NCI-H187 (cell line): ENCODE measurements at regions not wholly inside any gene's neighbourhood (a gene's known extent, or its start where the extent isn't known, plus 50 kb on each side); places are given as distances from the start of the nearest gene placed in this dataset.
"Not testable (repeated sequence)": the region's sequence is repeated elsewhere in the genome, so short reads cannot be mapped to it uniquely, and the experiment has no call there.

Source experiments
- DNase-seq, 2 experiments: peaks; one replicate each; lab custom pipeline; 2025; lab: John Stamatoyannopoulos, UW

DNA sequence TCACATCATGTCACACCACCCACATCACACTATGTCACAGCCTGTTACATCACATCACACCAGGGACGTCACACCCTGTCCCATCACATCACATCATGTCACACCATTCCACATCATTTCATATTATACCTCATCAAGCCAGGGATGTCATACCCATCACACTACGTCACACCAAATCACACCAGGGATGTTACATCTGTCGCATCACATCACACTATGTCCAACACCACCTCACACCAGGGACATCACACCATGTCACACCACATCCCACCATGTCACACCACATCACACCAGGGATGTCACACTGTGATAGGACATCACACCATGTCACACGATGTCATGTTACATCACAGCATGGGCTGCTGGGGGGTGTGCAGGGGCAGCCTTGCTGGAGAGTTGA lies 110.6 kb downstream of the TMEM121 start:
- no peak for DNase-seq

DNA sequence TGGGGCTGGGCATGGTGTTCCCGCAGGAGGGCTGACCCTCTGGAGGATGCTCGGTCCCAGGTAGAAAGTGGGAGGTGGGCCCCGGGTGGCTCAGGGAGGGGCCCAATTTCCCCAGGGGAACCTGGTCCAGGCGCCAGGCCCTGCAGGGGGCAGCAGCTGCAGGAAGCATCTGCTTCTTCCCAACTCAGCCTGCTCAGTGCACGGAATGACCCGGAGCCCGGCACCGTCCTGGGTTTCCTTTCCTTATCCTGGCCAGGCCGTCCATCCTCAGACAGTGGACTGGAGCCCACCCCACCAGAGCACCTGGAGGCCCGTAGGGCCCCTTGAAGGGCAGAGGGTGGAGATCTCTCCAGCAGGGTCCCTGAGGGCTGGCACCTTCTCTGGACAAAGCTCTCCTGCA lies 111.0 kb downstream of the TMEM121 start:
- not testable (repeated sequence) for DNase-seq

DNA sequence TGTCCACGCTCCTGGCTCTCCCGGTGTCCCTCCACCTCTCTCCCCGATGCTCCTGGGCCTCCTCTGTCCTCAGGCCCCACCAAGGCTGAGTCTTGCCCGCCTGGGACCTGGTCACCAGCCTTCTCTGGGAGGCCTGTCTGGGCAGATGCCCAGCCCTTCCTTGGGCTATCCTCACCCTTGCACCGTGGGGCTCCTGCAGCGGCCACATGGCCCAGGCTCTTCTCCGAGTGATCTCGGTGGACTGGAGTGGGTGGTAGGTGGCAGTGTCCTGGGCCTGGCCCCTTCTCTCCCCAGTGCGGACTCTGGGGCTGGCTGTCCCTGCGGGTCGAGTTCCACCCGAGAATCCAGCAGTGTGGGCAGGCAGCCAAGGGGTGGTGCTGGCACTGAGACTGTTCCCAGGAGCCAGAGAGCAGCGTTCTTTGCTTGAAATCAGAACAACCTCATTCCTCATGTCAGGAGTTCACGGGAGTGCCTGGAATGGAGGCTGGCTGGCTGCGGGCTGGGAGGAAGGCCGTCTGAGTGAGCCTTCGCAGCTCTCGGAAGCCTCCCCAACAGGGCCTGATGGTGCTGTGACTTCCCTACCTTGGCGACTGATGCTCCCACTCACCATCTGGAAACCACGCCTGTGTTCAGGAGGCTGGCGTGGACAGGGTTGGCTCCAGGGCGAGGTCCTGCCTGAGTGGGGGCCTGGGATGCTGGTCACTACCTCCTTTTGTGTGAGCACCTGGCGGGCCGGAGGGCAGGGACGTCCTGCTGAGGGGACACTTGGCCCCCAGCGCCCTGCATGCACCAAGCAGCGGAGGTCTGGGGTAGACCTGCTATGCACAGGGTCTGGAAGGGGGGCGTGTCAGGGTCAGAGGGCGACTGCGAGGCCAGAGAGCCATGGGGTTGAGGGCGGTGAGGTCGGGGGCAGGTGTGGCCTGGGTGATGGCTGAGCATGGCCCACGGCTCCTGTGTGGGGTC lies 113.9 kb downstream of the TMEM121 start:
- not testable (repeated sequence) for DNase-seq

DNA sequence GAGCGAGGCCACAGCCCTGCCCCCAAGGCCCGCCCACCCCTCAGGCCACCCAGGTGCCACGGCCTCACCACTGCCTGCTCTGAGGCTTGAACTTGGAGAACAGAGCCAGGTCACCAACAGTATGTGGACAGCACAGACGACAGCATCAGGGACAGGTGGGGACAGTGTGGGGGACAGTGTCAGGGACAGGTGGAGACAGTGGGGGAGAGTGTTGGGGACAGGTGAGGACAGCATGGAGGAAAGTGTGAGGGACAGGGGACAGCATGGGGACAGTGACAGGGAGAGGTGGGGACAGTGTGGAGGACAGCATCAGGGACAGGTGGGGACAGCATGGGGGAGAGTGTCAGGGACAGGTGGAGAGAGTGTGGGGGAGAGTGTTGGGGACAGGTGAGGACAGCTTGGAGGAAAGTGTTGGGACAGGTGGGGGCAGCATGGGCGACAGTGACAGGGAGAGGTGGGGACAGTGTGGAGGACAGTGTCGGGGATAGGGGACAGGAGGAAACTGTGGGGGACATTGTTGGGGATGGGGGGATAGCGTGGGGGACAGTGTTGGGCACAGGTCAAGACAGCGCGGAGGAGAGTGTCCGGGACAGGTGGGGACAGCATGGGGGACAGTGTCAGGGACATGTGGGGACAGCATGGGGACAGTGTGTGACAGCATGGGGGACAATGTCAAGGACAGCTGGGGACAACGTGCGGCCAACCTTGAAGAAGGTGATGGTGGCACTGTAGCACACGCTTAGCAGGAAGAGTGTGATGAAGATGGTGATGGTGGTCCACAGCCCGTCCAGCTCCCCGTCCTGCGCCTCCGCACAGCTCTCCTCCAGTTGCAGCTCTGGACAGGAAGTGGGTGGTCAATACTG lies 114.9 kb downstream of the TMEM121 start:
- no peak for DNase-seq

DNA sequence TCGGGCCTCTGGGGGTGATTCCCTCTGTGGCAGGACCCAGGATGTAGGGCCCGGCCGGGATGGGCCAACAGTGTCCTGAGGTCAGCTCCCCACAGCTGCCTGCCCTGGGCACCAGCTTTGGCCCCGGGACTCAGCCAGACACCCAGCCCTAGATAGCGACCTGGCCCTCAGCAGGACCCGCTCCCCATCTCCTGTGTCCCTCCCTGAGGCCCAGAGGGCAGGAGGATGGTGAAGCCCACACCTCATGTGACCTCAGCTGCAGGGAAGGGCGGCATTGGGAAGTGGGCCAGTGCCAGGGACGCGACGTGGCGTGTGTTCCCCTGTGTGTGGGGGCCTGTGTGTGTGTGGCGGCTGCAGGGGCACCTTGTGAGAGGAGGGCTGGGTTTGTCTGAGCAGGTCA lies 115.6 kb downstream of the TMEM121 start:
- DNase-seq: not testable (repeated sequence)

DNA sequence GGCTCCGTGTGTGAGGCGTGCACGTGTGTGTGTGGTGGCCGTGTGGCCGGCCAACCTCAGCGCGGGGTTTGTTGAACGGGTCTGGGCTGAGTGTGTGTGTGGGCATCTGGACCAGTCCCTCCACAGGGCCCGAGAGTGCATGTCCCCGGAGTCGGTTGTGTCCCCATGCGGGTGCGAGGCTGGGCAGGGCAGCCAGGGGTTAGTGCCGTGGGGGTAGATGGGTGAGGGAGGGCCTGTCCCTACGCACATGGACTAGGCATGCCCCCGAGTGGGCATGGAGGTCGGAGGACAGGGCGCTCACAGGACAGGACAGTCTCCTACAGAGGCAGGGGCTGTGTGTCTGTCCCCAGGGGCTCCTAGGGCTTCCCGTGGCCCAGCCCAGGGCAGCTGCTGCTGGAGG lies 116.1 kb downstream of the TMEM121 start:
- not testable (repeated sequence) for DNase-seq

DNA sequence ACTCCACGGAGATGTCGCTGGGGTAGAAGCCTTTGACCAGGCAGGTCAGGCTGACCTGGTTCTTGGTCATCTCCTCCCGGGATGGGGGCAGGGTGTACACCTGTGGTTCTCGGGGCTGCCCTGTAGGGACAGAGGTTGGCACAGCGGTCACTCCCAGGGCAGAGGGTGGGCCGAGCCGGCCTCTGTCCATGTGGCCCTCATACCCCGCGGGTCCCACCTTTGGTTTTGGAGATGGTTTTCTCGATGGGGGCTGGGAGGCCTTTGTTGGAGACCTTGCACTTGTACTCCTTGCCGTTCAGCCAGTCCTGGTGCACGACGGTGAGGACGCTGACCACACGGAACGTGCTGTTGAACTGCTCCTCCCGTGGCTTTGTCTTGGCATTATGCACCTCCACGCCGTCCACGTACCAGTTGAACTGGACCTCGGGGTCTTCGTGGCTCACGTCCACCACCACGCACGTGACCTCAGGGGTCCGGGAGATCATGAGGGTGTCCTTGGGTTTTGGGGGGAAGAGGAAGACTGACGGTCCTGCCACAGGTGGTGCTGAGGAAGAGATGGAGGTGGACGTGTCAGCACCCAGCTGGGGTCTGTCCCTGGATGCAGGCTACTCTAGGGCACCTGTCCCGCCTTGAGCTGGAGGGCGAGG lies 117.1 kb downstream of the TMEM121 start:
- not testable (repeated sequence) for DNase-seq

DNA sequence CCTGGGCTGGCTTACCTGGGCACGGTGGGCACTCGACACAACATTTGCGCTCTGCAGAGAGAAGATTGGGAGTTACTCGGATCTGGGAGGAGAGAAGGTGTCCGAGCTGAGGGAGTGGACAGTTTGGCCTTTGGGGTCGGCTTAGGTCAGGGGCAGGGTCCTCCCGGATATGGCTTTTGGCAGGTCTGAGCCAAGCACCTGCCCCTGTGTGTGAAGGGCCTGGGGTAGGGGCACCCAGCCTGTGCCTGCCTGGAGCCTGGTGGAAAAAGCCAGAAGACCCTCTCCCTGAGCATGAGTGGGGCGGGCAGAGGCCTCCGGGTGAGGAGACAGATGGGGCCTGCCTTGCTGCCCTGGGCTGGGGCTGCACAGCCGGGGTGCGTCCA lies 117.7 kb downstream of the TMEM121 start:
- DNase-seq: not testable (repeated sequence)

DNA sequence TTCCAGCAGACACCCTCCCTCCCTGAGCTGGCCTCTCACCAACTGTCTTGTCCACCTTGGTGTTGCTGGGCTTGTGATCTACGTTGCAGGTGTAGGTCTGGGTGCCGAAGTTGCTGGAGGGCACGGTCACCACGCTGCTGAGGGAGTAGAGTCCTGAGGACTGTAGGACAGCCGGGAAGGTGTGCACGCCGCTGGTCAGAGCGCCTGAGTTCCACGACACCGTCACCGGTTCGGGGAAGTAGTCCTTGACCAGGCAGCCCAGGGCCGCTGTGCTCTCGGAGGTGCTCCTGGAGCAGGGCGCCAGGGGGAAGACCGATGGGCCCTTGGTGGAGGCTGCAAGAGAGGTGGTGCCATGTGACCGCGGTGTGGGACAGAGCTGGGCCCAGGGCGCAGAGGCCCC lies 118.1 kb downstream of the TMEM121 start:
- not testable (repeated sequence) for DNase-seq

DNA sequence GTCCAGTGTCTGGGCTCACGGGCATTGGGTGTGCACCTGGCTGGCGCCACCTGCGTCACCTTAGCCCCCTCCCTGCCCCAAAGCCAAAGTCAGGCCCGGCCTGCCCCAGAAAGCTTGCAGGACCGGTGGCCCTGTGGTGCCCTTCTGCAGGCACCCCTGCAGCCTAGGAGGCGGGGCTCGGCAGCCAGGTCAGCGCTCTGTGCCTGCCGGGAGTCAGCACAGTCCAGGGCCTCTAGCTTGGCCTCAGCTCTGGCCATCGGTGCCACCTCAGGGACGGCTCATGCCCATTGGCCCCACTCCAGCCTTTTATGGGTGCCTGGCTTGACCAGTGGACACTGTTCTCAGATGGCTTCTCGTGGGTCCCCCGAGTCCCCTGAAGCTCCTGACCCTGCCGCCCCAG lies 118.5 kb downstream of the TMEM121 start:
- not testable (repeated sequence) for DNase-seq

DNA sequence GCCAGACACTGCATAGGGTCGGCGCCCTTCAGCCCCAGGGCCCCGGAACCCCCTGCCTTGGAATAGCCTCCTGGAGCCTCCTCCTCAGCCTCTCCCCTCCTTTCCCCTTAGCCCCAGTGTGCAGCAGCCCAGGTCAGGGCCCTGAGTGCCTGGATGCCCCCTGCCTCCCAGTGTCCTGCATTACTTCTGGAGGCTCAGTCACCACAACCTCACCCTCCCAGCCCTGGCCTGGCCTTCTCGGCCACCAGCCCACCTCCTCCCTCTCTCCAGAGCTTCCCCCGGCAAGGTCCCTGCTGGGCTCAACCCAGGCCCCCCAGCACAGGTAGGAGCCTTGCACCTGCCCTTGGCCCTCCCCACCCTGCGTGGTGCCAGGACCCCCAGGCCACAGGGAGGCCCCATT lies 119.0 kb downstream of the TMEM121 start:
- DNase-seq: not testable (repeated sequence)

DNA sequence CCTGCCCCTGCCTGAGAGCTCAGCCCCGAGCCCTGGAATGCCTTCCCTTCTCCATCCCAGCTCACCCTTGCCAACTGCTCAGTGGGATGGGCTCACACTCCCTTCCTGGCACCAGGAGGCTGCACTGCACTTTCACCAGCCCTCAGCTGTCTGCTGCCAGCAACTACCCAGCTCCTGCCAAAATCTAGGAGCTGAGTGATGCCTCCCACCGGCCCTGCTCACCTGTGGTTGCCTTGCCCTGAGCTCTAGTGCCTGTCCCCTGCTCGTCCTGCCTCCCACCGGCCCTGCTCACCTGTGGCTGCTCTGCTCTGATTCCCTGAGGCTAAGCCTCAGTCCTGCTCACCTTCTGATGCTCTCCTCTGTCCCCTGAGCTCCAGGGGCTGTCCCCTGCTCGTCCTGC lies 119.8 kb downstream of the TMEM121 start:
- no peak for DNase-seq

DNA sequence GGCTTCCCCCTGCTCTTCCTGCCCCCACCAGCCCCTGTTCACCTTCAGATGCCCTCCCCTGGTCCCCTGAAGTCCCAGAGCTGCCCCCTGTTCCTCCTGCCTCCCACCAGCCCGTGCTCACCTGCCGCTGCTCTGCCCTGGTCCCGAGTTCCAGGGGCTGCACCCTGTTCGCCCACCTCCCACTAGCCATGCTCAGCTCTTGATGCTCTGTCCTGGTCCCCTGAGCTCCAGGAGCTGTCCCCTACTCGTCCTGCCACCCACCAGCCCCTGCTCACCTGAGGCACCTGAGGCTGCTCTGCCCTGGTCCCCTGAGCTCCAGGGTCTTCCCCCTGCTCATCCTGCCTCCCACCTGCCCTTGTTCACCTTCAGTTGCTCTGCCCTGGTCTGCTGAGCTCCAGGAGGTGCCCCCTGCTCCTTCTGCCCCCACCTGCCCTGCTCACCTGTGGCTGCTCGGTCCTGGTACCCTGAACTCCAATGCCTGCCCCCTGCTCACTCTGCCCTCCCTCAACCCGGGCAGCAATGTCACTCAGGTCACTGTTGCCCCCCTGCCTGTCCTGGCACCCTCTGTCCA lies 120.4 kb downstream of the TMEM121 start:
- not testable (repeated sequence) for DNase-seq

DNA sequence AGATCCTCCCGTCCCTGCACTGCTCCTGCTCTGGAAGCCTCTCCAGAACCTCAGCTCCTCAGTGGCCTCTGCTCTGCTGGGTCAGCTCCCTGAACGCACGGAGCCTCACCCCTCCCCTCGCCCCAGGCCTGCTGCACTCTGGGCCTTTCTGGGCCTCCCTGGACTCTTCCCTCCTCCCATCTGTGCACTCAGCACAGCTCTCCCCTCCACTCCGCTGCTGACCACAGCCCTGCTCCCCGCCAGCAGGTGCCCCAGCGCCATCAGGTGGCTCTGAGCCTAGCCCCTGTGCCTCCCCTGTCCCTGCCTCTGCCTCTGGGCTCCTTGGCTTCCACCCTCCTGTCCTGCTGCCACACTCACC lies 121.0 kb downstream of the TMEM121 start:
- not testable (repeated sequence) for DNase-seq

DNA sequence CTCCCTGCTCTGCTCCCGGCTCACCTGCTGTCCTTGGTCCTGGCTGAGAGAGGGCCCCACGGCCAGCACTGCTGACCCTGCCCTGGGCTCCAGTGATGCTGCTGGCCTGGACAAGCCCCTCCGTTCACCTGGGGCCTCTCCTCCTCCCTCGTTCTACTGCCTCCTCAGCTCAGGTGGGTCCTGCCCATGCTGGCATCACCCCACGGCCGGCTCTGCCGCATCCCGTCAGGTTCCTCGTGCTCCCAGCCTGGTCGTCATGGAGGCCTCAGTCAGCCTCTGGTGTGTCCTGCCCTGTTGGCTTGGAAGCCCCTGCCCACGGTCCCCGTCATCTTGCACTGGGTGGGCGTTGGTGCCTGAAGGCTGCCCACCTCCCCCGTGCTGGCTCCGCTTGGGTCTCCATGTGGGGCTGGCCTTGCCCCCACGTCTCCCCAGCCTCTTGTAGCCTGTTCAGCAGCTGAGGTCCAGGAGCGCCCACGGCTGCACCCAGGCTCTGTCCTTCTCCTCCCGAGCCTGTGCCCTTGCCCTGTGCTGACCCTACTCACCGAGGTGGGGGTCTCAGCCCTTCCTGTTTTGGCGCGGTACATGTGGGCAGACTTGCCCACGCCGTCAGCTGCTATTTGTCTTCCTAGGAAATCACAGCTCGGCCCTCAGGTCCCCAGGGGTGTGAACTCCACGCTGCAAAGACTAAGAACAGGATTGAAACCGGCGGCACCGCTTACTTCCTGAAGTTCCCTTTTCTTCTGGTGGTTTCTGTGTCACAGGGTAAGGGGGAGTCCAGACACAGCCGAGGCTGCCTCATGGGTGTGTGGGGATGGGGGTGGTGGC lies 121.6 kb downstream of the TMEM121 start:
- no peak for DNase-seq

DNA sequence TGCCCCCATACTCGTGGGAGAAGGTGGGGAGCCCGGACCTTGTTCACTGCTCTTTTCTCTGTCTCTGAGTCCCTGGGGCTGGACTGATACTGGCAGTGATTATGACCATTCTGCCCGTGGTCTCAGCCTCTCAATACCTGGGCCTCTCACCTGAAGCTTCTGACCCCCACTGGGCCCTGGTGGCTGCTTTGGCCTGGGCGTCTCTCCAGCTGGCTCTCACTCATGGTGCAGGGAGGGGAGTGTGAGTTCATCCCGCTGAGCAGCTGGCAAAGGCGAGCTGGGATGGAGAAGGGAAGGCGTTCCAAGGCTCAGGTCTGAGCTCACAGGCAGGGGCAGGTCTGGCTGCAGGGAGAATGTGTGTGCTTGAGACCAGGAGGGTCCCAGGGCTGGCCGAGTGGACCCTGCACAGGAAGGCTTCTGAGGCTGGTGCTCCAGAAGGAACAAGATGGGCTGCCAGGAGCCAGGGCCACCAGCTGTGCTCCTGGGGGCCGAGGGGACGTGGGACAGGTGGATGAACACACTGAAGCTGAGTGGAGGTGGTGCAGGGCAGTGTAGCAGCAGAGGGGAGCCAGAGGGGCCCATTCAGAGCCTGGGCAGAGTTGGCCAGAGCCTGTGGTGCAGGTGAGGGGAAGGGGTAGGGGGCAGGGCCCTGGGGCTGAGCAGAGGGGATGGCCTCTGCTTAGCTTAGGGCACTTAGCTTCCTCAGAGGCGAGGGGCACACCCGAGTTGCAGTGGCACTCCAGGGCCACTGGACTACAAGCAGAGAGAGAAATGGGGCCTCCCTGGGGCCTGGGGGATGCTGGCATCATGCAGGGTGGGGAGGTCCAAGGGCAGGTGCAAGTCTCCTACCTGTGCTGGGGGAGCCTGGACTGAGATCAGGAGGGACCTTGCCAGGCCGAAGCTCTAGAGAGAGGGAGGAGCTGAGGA lies 122.5 kb downstream of the TMEM121 start:
- not testable (repeated sequence) for DNase-seq

DNA sequence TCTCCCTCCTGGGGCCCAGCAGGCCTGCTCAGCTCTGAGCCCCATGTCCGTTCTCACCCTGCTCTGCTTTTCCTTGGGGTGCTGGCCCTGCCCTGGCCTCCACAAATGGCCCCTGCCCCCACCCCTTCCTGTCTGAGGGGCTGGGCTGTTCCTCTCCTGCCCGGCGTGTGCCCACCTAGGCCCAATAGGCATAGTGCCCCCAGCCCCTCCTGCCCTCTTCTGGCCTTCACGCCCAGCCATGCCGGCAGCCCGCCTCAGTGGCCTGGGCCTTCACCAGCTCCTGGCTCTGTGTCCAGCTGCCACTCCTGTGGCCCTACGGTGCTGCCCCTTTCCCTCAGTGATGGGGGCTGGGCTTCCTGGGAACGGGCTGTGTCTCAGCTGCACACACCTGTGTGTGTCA lies 125.9 kb downstream of the TMEM121 start:
- DNase-seq: not testable (repeated sequence)

DNA sequence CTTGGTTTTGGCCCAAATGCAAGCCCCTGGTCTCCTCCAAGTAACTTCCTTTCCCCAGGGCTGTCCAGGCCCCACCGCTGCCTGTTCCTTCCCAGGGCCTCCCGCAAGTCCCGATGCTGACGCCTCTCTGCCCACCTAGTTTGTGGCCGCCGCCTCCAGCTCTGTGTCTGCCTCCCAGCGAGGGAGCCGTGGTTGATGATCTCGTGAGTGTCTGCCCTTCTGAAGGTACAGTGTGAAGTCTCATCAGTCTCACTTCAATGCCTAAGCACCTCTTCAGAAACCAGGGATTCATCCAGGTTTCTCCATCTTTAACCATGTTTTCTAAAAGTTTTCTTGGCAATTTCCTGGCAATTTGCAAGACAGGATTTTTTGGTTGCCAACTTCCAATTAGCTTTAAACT lies 127.5 kb downstream of the TMEM121 start:
- not testable (repeated sequence) for DNase-seq

DNA sequence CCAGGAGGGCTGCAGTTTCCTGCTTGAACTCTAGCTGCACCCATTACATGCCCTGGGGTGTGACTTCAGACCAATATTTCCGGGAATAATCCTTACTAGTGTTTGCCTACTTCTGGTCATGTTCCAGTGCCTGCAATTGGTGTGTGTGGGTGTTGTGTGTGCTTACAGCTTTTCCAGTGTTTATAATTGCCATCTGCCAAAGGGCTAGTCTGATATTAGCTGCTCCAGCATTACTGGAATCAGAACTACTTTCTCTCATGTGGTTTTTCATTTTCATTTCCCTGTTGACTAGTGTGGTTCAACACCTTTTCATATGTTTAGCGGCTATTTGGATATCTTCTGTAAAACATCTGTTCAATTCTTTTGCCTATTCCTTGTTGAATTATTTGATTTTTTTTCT lies 132.9 kb downstream of the TMEM121 start:
- not testable (repeated sequence) for DNase-seq

DNA sequence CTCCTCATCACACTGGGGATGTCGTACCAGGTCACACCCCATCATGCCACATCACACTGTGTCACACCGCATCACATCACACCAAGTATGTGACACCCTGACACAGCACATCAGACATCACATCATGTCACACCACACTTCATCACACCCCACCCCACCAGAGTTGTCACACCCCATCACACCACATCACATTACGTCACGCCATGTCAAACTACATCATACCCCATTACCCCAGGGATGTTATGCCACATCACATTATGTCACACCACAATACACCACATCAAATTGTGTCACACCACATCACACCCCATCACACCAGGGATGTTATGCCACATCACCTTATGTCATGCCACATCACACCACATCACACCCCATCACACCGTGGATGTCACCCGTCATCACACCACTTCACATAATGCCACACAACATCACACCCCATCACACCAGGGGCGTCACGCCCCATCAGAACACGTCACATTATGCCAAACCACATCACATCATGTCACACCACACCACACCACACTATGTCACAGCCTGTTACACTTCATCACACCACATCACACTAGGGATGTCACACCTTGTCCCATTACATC lies 133.6 kb downstream of the TMEM121 start:
- no peak for DNase-seq
